IMR-90 (cell line): ENCODE measurements at regions not wholly inside any gene's neighbourhood (a gene's known extent, or its start where the extent isn't known, plus 50 kb on each side); places are given as distances from the start of the nearest gene placed in this dataset.

Experiments used
- ATAC-seq: fragments of 200-7000 bp; cut with Tn5 transposase; 2 replicates; pipeline ENCODE4 v1.9.1; 2020; ENCODE audit warnings: low read depth, mild to moderate bottlenecking, moderate library complexity
- BruUV-seq: library from RNA; stranded (reverse); fragments of 400-500 nt; replicated peaks from 2 replicates; lab custom pipeline; 2021; lab: Mats Ljungman, UMichigan
- CTCF ChIA-PET: fragments of 300-600 bp; formaldehyde crosslinking; extraction: SDS; loops from one replicate; lab custom pipeline; 2021; ENCODE audit warnings: antibody characterized with exemption; lab: Yijun Ruan, JAX
- POLR2A ChIA-PET: fragments of 300-600 bp; sonication (Branson Sonifier 250); formaldehyde crosslinking; loops from one replicate; lab custom pipeline; 2022; ENCODE audit warnings: antibody characterized with exemption; ENCODE audit not compliant: unreplicated experiment; lab: Charles Lee
- DNase-seq: peaks from one replicate; pipeline ENCODE4 v3.0.0; 2013
- H2AFZ ChIP-seq: replicated peaks from 2 replicates; pipeline ENCODE3; 2013; ENCODE audit warnings: low read length, mild to moderate bottlenecking; ENCODE audit not compliant: poor library complexity
- H2AK5ac ChIP-seq: 2 replicates; pipeline ENCODE4 v1.6.1; 2013; ENCODE audit warnings: low read depth, low read length, inconsistent platforms
- H2AK9ac ChIP-seq: replicated peaks from 2 replicates; pipeline ENCODE3; 2013; ENCODE audit warnings: mild to moderate bottlenecking, low read depth, low read length, moderate library complexity; ENCODE audit not compliant: poor library complexity
- H2BK120ac ChIP-seq: 2 replicates; pipeline ENCODE4 v1.6.1; 2013; ENCODE audit warnings: low read depth, low read length, inconsistent platforms
- H2BK15ac ChIP-seq: 3 replicates; pipeline ENCODE4 v1.6.1; 2013; ENCODE audit warnings: low read depth, low read length, inconsistent platforms
- H2BK20ac ChIP-seq: 2 replicates; pipeline ENCODE4 v1.6.1; 2013; ENCODE audit warnings: low read depth, mild to moderate bottlenecking, inconsistent platforms, low read length, moderate library complexity
- H2BK5ac ChIP-seq: 2 replicates; pipeline ENCODE4 v1.6.1; 2013; ENCODE audit warnings: mild to moderate bottlenecking, low read depth, low read length, inconsistent platforms; ENCODE audit not compliant: poor library complexity, severe bottlenecking
- H3K14ac ChIP-seq: replicated peaks from 2 replicates; pipeline ENCODE4 v1.6.1; 2013; ENCODE audit warnings: low read depth, low read length, inconsistent platforms
- H3K18ac ChIP-seq: 2 replicates; pipeline ENCODE4 v1.6.1; 2013; ENCODE audit warnings: low read depth, low read length, control low read depth
- H3K23ac ChIP-seq: 2 replicates; pipeline ENCODE4 v1.6.1; 2013; ENCODE audit warnings: low read depth, low read length, inconsistent platforms
- H3K27ac ChIP-seq: 2 replicates; pipeline ENCODE4 v1.5.1; 2013; ENCODE audit warnings: mild to moderate bottlenecking, control low read depth, low read length; ENCODE audit not compliant: insufficient read depth
- H3K27me3 ChIP-seq: 2 replicates; pipeline ENCODE4 v1.6.1; 2013; ENCODE audit warnings: low read length; ENCODE audit not compliant: control insufficient read depth, insufficient read depth
- H3K36me3 ChIP-seq: 2 replicates; pipeline ENCODE4 v1.6.1; 2013; ENCODE audit warnings: low read length, mixed read lengths; ENCODE audit not compliant: control insufficient read depth, insufficient read depth
- H3K4ac ChIP-seq: 2 replicates; pipeline ENCODE4 v1.6.1; 2013; ENCODE audit warnings: low read depth, low read length, inconsistent platforms
- H3K4me1 ChIP-seq: 2 replicates; pipeline ENCODE4 v1.6.1; 2013; ENCODE audit warnings: low read length, mixed read lengths; ENCODE audit not compliant: control insufficient read depth, insufficient read depth
- H3K4me2 ChIP-seq: 2 replicates; pipeline ENCODE4 v1.6.1; 2013; ENCODE audit warnings: low read depth, mild to moderate bottlenecking, control low read depth, low read length, moderate library complexity
- H3K4me3 ChIP-seq: 2 replicates; pipeline ENCODE4 v1.5.1; 2013; ENCODE audit warnings: low read depth, mild to moderate bottlenecking, control low read depth, low read length, moderate library complexity; ENCODE audit not compliant: insufficient read depth
- H3K56ac ChIP-seq: 2 replicates; pipeline ENCODE4 v1.6.1; 2013; ENCODE audit warnings: low read length, inconsistent platforms; ENCODE audit not compliant: insufficient read depth; ENCODE audit errors: extremely low read depth
- H3K79me1 ChIP-seq, 2 experiments: 2 replicates each; pipeline ENCODE4 v1.6.1; 2013; ENCODE audit warnings: low read length in 2 of 2, inconsistent platforms in 1 of 2, low read depth in 1 of 2
- H3K9ac ChIP-seq: 2 replicates; pipeline ENCODE4 v1.6.1; 2013; ENCODE audit warnings: low read depth, low read length, control low read depth
- H3K9me1 ChIP-seq: 2 replicates; pipeline ENCODE4 v1.6.1; 2013; ENCODE audit warnings: low read length, inconsistent platforms; ENCODE audit not compliant: insufficient read depth
- H3K9me3 ChIP-seq: 2 replicates; pipeline ENCODE4 v1.6.1; 2013; ENCODE audit warnings: low read length; ENCODE audit not compliant: control insufficient read depth, insufficient read depth
- H4K20me1 ChIP-seq: 2 replicates; pipeline ENCODE4 v1.6.1; 2013; ENCODE audit warnings: low read length, inconsistent platforms; ENCODE audit not compliant: insufficient read depth
- H4K5ac ChIP-seq: 2 replicates; pipeline ENCODE4 v1.6.1; 2013; ENCODE audit warnings: mild to moderate bottlenecking, low read depth, low read length, control low read depth
- H4K8ac ChIP-seq, 2 experiments: 2 replicates each; pipeline ENCODE4 v1.6.1; 2013; ENCODE audit warnings: low read depth in 2 of 2, low read length in 2 of 2, control low read depth in 1 of 2, inconsistent platforms in 1 of 2
- H4K91ac ChIP-seq: 2 replicates; pipeline ENCODE4 v1.6.1; 2013; ENCODE audit warnings: low read depth, low read length, inconsistent platforms; ENCODE audit not compliant: insufficient read depth
- BHLHE40 ChIP-seq: fragments of 150-350 bp; IDR thresholded peaks from 2 replicates; pipeline ENCODE4 v1.6.1; 2016; ENCODE audit warnings: mild to moderate bottlenecking, low read depth, low read length
- CHD1 ChIP-seq: IDR thresholded peaks from 2 replicates; pipeline ENCODE4 v1.6.1; 2012; ENCODE audit warnings: low read depth, low read length, improper control_type of control experiment
- ELK1 ChIP-seq: fragments of 150-350 bp; IDR thresholded peaks from 2 replicates; pipeline ENCODE4 v1.6.1; 2016; ENCODE audit warnings: low read depth, mild to moderate bottlenecking, low read length, moderate library complexity, borderline replicate concordance
- FOS ChIP-seq: fragments of 150-350 bp; IDR thresholded peaks from 2 replicates; pipeline ENCODE4 v1.6.1; 2016; ENCODE audit warnings: low read depth, low read length
- MAFK ChIP-seq: IDR thresholded peaks from 2 replicates; pipeline ENCODE4 v1.6.1; 2012; ENCODE audit warnings: low read depth, low read length, improper control_type of control experiment
- MAZ ChIP-seq: IDR thresholded peaks from 2 replicates; pipeline ENCODE4 v1.6.1; 2012; ENCODE audit warnings: low read depth, mild to moderate bottlenecking, low read length, improper control_type of control experiment, moderate library complexity, borderline replicate concordance
- MXI1 ChIP-seq: IDR thresholded peaks from 2 replicates; pipeline ENCODE4 v1.6.1; 2012; ENCODE audit warnings: low read depth, mild to moderate bottlenecking, low read length, moderate library complexity, borderline replicate concordance
- NFE2L2 ChIP-seq: fragments of 150-350 bp; IDR thresholded peaks from 2 replicates; pipeline ENCODE4 v1.6.1; 2016; ENCODE audit warnings: low read depth, mild to moderate bottlenecking, low read length
- POLR2A ChIP-seq: IDR thresholded peaks from 2 replicates; pipeline ENCODE4 v1.6.1; 2012; ENCODE audit warnings: mild to moderate bottlenecking, low read depth, low read length
- RAD21 ChIP-seq: IDR thresholded peaks from 2 replicates; pipeline ENCODE4 v1.6.1; 2012; ENCODE audit warnings: low read length, improper control_type of control experiment
- RCOR1 ChIP-seq: IDR thresholded peaks from 2 replicates; pipeline ENCODE4 v1.6.1; 2012; ENCODE audit warnings: mild to moderate bottlenecking, low read length, improper control_type of control experiment; ENCODE audit not compliant: insufficient replicate concordance
- SMC3 ChIP-seq: fragments of 150-350 bp; IDR thresholded peaks from 2 replicates; pipeline ENCODE4 v1.6.1; 2016; ENCODE audit warnings: low read depth, mild to moderate bottlenecking, antibody characterized with exemption, low read length, moderate library complexity
- WGBS, 2 experiments: methylation state at CpG; one replicate each; pipeline versions ENCODE4 v1.1.5 to v1.1.7; 2013; ENCODE audit warnings: missing lambda C conversion rate in 2 of 2; ENCODE audit not compliant: insufficient read length in 1 of 2; ENCODE audit errors: extremely low coverage in 2 of 2; 5-methylcytosine and 5-hydroxymethylcytosine counted together
- dilution Hi-C: fragments of 300-500 bp; cut with HindIII; formaldehyde crosslinking; loops from one replicate; pipeline ENCODE4 v1.14.3; 2018; ENCODE audit warnings: low sequenced_read_pairs; ENCODE audit not compliant: unreplicated experiment
- in situ Hi-C: fragments of 300-500 bp; cut with MboI; formaldehyde crosslinking; loops from 3 replicates; pipeline ENCODE4 v1.14.3; 2019; ENCODE audit warnings: low sequenced_read_pairs, inconsistent platforms, mixed read lengths
- intact Hi-C: fragments of 100-400 bp; cut with micrococcal nuclease; formaldehyde crosslinking; loops from 2 replicates; pipeline ENCODE4 v1.10.0; 2022
- TF ChIP-seq, protein P1 (sequence below): fragments of 150-350 bp; IDR thresholded peaks from 2 replicates; pipeline ENCODE4 v1.6.1; 2017; ENCODE audit warnings: mild to moderate bottlenecking, antibody characterized with exemption, low read length, low read depth
- TF ChIP-seq, protein P2 (sequence below): conservative IDR thresholded peaks from 2 replicates; pipeline ENCODE4 v1.5.1; 2012; ENCODE audit warnings: mild to moderate bottlenecking, low read depth, low read length, improper control_type of control experiment

- POLR2A ChIA-PET: no interaction called here
- CTCF ChIA-PET: no interaction called here
- dilution Hi-C loops: no loop called here
Measured at GRCh38 chr18:1446765-1447164, 542.1 kb downstream of the ADCYAP1 start.

More at GRCh38 chr18:1446765-1447164, 542.1 kb downstream of the ADCYAP1 start:
- H2BK15ac ChIP-seq: no peak overlapping the region
- H3K56ac ChIP-seq: no peak overlapping the region
- in situ Hi-C loops (no loop called here), intact Hi-C loops (no loop called here)
- H3K18ac ChIP-seq: no peak overlapping the region
- no peak for TF ChIP-seq CHD1
- TF ChIP-seq, protein P1, sequence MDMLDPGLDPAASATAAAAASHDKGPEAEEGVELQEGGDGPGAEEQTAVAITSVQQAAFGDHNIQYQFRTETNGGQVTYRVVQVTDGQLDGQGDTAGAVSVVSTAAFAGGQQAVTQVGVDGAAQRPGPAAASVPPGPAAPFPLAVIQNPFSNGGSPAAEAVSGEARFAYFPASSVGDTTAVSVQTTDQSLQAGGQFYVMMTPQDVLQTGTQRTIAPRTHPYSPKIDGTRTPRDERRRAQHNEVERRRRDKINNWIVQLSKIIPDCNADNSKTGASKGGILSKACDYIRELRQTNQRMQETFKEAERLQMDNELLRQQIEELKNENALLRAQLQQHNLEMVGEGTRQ: no peak
- TF ChIP-seq BHLHE40: no peak
- no peak for TF ChIP-seq RCOR1
- no peak for TF ChIP-seq FOS
- no peak for TF ChIP-seq MAZ
- no peak for TF ChIP-seq POLR2A
- no peak for TF ChIP-seq NFE2L2
- no peak for TF ChIP-seq MAFK
- TF ChIP-seq ELK1: no peak
- TF ChIP-seq SMC3: no peak
- TF ChIP-seq, protein P2, sequence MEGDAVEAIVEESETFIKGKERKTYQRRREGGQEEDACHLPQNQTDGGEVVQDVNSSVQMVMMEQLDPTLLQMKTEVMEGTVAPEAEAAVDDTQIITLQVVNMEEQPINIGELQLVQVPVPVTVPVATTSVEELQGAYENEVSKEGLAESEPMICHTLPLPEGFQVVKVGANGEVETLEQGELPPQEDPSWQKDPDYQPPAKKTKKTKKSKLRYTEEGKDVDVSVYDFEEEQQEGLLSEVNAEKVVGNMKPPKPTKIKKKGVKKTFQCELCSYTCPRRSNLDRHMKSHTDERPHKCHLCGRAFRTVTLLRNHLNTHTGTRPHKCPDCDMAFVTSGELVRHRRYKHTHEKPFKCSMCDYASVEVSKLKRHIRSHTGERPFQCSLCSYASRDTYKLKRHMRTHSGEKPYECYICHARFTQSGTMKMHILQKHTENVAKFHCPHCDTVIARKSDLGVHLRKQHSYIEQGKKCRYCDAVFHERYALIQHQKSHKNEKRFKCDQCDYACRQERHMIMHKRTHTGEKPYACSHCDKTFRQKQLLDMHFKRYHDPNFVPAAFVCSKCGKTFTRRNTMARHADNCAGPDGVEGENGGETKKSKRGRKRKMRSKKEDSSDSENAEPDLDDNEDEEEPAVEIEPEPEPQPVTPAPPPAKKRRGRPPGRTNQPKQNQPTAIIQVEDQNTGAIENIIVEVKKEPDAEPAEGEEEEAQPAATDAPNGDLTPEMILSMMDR: no peak
- no peak for TF ChIP-seq MXI1
- no peak for TF ChIP-seq RAD21
- no CpG with 5 or more reads among the region's 1 CpG for WGBS, 2 experiments
- H4K8ac ChIP-seq: no peak overlapping the region
- no peak overlapping the region for H2AFZ ChIP-seq
- H2BK5ac ChIP-seq: no peak overlapping the region
- no peak overlapping the region for H3K23ac ChIP-seq
- H3K4me1 ChIP-seq: no peaks in the 10 kb centered on the region
- H2BK20ac ChIP-seq: no peak overlapping the region
- H4K20me1 ChIP-seq: no peaks in the 10 kb centered on the region
- no peaks in the 10 kb centered on the region for H3K36me3 ChIP-seq
- H3K9me1 ChIP-seq: no peaks in the 10 kb centered on the region
- H3K27me3 ChIP-seq: no peaks in the 10 kb centered on the region
- no peak overlapping the region for H3K4ac ChIP-seq
- no peak overlapping the region for H3K4me3 ChIP-seq
- H3K4me2 ChIP-seq: no peak overlapping the region
- no peak for DNase-seq
- no peak overlapping the region for H2AK5ac ChIP-seq
- H2AK9ac ChIP-seq: no peak overlapping the region
- no peak overlapping the region for H3K14ac ChIP-seq
- no peak overlapping the region for H4K5ac ChIP-seq
- peaks cover 13% of the 10 kb centered on the region for H3K9me3 ChIP-seq
- H2BK120ac ChIP-seq: no peak overlapping the region
- H3K9ac ChIP-seq: no peak overlapping the region
- no TSS peak for BruUV-seq
- no peak for ATAC-seq
- no peaks in the 10 kb centered on the region for H3K79me1 ChIP-seq
- no peak overlapping the region for H3K27ac ChIP-seq
- no peak overlapping the region for H4K91ac ChIP-seq
